HG03439 (cell line): ENCODE measurements at regions not wholly inside any gene's neighbourhood (a gene's known extent, or its start where the extent isn't known, plus 50 kb on each side); places are given as distances from the start of the nearest gene placed in this dataset.

Experiments
- ATAC-seq: cut with Tn5 transposase; IDR thresholded peaks from one replicate; pipeline ENCODE4 v1.9.1; 2021; ENCODE audit warnings: mild to moderate bottlenecking, moderate library complexity; ENCODE audit not compliant: unreplicated experiment

DNA sequence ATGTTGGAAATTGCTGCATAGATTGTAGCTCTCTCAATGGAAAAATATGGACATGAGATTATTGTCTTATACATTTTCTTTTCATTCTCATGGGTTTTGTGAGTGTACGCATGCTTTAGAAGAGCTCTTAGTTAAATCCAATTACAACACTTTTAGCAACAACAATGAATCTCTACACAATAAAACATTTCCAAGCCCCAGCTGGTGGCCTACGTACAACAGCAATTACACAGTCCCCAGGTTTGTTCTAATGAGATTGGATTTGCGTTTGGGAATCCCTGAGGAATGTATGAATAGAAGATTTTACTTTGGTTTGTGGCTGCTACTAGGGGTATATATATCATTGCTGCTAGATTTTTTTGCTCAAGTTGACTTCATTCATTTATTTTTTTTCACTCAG, 98.6 kb downstream of the FHDC1 start:
- no peak for ATAC-seq

DNA sequence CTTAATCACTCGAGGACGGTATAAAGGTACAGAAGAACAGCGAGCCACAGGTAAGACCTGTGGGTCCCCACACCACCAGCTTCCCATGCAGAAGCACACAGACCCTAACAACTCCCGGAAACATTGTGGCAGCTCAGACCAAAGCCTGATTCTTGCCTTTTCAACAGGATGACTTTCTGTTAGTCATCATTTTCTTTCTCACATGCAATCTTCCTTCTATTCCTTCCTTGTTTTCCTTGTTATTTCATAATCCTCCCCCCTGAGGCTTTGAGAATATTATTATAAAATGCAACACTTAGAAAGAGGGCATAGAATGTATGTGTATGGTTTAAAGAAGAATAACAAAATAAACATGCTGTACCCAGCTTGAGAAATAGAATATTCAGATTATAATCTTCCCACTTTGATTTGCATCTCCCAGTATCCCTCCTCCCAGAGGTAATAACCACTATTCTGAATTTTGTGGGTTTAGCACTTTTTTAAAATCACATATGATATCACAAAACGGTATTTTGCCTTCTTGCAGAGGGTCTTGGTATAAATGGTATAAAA, 100.9 kb downstream of the FHDC1 start:
- no peak for ATAC-seq

DNA sequence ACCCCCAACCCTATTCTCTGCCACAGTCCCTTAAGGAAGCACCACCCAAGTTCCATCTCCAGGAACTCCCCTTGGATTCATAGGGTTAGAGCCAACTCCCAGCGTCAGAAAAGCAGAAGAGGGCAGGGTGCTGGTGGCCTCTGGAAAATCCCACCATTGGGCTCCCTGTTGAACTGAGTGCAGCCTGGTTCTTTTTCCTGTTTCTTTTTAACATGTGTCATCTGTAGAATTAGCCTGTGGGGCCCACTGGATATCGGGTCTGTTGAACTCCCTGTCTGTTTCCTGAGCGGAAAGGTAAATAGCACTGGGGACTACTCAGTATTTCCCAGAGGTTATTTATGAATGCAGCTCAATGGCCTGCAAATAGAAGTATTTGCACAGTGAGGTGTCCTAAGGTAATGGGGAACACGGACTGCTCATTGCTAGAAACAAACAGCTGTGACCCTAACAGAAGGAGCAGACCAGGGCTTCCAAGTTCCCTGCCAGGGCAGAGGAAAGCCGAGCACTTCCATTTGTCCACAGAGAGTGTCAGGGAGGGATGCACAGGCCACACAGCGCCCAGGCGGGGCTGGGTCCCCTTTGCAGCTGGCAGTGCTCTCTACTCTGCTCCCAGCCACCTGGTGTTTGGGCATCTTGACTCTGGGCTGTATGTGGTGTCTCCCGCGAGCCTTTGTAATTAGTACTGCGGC, 102.6 kb downstream of the FHDC1 start:
- ATAC-seq, result no peak

DNA sequence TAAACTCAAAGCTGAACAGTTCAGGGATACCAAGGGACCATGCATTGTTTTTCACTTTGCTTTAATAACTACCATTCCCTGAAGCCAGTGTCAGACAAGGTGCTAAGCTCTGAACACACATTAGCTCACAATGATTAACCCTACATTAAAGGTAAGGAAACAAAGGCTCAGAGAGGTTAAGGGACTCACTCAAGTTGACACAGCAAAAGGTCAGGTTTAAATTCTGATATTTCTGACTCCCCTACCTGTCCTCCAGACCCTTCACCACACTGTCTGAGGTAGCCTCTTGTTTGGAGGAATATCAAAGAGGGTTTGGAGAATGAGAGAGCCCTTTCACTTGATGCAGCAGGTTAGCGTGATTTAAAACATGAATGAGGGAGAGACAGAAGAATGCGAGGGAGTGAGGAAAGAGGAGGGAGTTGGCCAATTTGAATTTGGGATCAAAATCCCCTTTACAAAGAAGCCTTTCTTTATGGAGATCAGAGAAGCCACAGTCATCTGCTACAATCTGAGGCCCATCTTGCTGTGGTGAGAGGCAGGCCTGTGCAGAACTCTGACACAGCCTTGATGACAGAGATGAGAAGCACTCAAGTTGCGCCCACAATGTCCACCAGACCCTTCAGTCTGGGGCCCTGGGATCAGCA, 103.5 kb downstream of the FHDC1 start:
- ATAC-seq, result no peak

DNA sequence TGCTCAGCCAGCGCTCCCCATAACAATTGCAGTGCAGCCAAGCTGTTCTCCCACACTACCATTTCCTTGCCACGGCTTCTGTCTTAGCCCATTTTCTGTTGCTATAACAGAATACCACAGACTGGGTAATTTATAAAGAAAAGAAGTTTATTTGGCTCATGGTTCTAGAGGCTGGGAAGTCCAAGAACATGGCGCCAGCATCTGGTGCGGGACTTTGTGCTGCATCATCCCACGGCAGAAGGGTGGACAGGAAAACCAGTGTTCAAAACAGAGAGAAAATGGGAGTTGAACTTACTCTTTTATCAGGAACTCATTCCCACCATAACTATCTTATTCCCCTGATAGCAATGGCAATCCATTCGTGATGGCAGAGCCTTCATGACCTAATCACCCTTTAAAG, 104.6 kb downstream of the FHDC1 start:
- ATAC-seq, result no peak

DNA sequence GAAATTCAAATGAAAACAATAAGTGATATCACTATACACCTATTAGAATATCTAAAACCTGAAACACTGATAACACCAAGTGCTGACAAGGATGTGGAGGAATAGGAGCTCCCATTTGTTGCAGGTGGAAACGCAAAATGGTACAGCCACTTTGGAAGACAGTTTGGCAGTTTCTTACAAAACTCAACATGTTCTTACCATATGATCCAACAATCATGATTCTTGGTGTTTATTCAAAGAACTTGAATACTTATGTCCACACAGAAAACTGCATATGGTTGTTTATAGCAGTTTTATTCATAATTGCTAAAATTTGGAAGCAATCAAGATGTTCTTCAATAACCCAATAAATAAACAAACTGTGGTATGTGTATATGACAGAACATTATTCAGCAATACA, 107.9 kb downstream of the FHDC1 start:
- ATAC-seq, result no peak

DNA sequence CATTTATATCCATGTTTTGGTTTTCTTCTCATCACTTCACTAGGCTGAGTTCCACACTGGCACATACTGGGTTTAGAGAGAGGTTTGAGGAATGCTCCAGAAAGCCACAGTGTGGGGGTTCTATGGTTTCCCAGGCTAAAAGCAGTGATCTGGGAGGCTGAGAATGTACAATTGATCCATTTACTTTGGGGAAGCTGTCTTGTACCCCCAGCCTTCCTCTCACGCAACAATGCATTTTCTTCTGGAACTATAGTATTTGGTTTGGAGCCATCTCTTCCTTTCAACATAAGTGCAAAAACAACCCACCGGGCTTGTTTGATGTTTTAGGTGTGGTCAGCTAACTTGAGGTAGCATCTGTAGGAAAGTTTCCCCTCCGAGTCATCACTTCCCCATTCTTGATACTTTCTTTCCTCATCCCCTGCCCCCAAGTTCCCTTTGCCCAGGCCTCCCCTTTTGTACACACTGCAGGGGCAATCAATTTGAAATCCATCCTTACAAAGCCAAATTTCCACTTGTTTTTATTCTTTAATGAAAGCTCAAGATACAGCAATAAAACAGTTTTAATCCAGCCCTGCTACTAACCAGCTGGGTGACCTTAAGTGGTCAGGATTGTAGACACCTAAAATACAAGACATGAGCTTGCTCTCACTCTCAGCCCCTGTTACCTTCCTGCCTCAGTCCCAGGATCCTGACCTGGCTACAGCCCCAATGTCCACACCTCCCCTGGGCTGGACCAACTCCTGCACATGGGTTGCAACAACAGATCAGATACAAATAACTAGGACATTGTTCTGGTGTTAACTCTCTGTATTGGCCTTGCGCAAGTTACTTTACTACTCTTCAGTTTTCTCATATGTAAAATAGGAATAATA, 109.2 kb downstream of the FHDC1 start:
- no peak for ATAC-seq

DNA sequence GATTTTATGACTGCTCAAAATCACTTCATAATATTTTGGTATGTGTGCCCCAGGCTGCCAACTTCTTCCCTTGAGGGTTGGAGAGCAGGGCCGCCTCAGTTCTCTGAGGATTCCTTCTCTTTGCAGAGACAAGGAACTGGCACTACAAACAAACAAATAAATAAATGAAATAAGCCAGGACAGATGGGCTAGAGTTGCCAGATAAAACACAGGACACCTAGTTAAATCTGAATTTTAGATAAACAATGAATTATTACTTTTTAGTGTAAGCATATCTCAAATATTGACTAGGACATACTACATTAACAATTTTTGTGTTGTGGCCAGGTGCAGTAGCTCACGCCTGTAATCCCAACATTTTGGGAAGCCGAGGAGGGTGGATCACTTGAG, 122.5 kb downstream of the FHDC1 start:
- ATAC-seq, result no peak

DNA sequence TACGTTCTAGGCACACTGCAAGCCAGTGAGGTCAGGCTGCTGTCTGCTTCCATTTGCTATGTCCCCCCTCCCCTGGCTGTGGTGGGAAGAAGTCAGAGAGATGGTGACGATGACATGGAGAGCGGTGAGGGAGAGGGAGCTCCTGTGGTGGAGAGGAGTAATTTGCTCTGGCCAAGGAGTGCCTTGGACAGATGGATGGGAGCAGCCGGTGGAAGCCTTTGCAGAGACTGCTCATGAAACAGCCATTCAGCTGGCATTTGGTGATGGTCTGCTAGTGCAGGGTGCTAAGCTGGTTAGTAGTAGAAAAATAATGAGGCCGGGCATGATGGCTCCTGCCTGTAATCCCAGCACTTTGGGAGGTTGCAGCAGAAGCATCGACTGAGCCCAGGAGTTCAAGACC, 124.1 kb downstream of the FHDC1 start:
- no peak for ATAC-seq

DNA sequence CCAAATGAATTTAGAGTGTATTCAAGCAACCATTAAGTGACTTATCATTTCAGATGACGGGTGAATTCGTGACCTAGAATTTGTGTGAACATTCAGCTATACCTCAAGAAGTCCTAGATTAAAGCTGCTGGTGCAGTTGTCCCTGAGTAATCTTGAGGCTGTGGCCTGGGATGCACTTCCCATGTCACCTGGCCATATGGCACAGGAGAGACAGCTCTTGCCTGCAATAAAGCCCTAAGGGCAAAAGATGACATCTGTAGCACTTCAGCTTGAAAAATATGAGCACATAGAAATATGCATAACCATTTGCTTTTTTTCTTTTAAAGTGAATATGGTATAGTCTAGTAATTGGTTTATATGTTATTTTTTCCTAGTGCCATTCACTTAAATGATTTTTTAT, 125.8 kb downstream of the FHDC1 start:
- no peak for ATAC-seq

DNA sequence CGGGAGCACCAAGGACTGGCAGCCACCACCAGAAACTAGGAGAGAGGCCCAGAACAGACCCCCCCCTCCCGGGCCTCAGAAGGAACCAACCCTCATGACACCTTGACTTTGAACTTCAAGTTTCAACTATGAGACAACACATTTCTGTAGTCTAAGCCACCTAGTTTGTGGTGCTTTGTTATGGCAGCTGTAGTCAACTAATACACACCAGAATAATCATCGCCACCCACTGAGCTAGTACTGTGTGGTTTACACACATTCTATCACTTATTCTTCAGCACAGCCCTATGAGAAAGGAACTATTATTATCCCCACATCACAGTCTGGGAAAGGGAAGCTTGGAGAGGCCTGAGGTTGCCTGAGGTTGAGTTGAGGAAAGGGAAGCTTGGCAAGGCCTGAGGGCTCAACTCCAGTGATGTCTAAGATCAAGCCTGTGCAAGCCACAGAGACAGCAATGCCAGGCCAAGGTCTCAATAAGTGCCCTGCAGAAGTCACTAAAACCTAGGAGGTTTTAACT, 126.6 kb downstream of the FHDC1 start:
- no peak for ATAC-seq

DNA sequence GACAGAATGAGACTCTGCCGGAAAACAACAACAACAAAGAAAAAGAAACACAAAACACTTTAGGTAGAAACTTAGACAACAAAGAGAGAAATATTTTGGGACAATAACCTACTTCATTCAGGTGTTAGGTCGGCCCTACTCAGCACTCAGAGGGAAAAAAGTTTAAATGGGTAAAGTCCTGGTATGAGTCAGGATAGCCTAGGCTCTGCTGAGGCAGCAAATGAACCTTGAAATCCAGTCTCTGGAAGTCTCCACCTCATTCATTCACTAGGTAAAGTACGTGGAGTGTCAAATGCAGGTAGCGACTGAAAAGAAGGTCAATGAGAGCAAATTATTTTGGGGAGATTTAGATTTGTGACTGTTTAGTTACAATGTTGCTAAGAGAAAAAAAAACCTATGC, 127.4 kb downstream of the FHDC1 start:
- ATAC-seq, result no peak

DNA sequence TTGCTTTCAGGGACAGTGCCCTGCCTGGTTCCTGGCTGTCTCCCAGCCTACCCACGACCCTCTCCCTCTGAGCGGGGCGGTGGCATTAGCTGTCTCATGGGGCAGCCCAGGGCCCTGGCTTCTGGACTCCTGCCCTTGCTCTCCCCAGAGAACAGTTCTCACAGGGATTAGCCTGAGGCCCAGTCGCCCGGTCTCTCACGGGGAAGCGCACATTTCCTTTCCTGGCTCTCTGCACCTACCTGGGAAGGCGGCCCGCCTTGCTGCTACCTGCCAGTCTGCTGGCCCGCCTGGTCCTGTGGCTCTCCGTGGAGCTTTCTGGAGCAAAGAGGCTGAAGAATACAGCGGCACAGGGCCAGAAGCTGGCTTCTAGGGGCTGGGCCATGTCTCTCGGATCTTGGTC, 128.4 kb downstream of the FHDC1 start:
- ATAC-seq, result no peak

DNA sequence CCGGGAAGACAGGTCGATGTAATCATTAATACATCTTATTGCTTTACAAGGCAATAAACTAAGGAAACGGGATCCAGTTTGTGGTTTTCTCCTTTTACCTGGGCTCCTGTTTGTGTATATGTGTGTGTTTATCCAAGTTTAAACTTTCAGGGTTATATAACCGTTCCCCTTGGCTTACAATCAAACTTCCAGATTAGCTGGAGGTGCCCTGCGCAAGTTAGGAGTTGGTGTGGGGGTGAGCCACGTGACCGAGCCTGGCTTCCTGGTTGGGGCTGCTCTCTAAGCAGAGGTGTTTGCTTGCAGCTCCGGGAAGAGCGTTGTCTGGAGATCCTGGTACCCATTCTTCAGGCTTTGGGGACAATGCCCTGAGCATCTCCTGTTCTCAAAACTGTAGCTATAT, 129.2 kb downstream of the FHDC1 start:
- no peak for ATAC-seq

DNA sequence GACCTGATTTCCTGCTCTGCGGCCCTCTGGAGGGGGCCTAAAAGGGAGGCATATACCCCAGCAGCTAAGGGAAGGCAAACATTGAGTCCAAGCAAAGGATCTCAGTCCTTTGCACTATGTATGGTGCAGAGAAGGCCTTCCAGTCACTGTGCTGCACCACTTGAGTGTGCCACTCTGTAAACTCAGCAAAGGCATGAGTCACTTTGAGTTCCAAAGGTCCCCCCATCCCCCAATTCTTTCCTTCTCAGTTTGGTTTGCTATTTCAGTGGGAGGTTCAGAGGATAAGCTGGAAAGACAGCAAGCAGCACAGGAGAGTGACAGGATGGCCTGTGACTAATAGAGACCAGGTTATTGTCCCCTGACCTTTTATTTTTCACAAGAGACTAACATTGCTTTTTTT, 131.3 kb downstream of the FHDC1 start:
- ATAC-seq, result no peak

DNA sequence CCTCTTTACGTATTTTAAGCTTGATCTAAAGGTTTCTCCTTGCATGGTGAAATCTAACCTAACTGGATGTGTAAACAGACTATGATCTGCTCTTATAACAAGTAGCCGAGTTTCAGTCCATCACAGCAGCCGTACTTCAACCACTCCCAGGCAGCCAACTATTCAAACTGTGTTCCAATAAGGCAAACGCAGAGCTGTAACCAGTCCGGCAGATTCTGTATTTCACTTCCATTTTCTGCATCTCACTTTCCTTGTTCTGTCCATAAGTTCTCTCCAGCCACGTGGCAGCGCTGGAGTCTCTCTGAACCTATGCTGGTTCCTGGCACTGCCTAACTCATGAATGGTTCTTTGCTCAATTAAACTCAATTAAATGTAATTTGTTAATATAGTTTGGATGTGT, 132.6 kb downstream of the FHDC1 start:
- ATAC-seq, result no peak

DNA sequence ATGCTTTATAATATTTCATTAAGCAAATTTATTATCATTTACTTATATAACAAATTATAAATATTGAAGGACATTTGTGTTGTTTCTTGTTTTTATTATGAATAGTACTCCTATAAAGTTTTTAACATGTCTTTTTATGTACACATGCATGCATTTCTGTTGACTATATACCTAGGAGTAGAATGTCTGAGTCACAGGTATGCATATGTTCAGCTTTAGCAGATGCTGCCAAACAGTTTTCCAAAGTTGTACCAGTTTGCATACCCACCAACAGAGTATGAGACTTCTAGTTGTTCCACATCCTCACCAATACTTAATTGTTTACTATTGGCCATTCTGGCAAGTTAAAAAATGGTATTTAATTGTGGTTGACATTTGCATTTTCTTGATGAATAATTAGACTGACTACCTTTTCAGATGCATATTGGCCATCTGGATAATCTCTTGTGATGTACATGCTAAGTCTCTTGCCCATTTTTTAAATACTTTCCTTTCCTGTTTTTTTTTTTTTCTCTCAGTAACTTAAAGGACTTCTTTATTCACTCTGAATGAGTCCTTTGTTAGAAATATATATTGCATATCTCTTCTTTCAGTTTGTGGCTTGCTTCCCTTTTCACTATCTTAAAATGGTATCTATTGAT, 132.2 kb upstream of the TRIM2 start:
- ATAC-seq, result no peak

DNA sequence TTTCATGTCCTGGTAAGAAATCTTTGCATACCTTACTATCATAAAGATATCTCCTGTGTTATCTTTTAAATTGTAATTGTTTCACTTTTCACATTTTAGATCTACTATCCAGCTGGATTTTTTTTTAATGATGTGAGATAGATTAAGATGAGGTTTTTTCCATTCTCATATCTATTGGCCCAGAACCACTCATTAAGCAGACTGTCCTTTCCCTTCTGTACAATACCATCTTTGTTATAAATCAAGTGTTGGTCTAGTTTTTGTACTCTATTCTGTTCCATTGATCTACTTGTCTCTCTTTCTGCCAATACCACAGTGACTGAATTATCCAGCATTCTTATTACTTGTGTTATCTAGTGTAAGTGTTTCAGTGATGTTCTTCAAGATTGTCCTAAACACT, 131.6 kb upstream of the TRIM2 start:
- no peak for ATAC-seq

DNA sequence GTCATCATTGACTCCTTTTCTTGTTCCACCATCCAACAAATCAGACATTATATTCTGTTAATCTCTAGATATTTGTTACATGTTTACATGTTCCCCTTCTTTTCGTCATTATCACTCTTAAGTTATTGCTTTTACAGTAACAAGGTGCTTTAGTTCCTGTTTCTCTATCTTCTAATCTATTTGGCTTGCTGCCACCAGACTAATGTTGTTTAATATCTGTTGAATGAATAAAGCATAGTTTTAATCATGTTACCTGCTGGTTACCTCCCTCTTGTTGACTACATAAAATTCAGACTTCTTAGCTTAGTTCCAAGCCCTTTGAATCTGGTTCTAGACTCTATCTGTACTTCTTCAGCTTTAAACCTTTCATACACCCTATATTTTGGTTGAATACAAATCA, 129.8 kb upstream of the TRIM2 start:
- ATAC-seq, result no peak

DNA sequence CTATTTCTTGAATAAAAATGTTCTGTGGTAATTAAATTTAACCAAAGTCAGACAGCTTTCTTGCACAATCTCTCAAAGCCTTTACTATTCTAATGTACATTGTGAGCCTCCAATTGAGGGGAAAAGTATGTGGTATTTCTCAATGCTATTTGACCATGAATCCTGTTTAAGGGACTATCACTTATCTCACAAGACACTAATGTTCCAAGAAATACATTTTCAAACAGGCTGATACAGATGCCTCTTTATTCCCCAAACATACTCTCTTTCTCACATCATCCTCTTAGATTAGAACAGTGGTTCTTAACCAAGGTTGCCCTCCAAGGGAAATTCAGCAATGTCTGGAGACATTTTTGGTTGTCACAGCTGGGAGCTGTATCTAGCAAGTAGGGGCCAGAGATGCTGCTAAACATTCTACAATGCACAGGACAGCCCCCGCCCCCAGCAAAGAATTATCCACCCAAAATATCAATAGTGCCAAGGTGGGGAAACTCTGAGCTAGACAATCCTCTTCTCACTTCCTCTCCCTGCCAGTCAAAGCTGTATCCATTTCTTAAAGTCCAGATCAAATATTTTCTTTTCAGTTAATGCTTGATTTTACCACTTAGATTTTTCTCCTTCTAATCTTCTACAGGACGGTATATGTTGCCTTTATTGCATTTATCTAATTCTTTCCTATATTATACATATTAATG, 129.2 kb upstream of the TRIM2 start:
- ATAC-seq, result no peak
